D721Med (cell line): ENCODE measurements at regions not wholly inside any gene's neighbourhood (a gene's known extent, or its start where the extent isn't known, plus 50 kb on each side); places are given as distances from the start of the nearest gene placed in this dataset.

Experiments
- DNase-seq: peaks from one replicate; pipeline ENCODE4 v3.0.0; 2011; ENCODE audit warnings: low spot score; ENCODE audit not compliant: insufficient read length
- FAIRE-seq: peaks from 2 replicates; lab custom pipeline; 2011; peaks lifted over from hg19 to GRCh38; lab: Jason Lieb, UNC
- CTCF ChIP-seq: IDR thresholded peaks from 2 replicates; pipeline ENCODE4 v1.5.1; 2012; ENCODE audit warnings: mild to moderate bottlenecking, control low read depth; ENCODE audit not compliant: insufficient read depth; ENCODE audit errors: missing control alignments

DNA sequence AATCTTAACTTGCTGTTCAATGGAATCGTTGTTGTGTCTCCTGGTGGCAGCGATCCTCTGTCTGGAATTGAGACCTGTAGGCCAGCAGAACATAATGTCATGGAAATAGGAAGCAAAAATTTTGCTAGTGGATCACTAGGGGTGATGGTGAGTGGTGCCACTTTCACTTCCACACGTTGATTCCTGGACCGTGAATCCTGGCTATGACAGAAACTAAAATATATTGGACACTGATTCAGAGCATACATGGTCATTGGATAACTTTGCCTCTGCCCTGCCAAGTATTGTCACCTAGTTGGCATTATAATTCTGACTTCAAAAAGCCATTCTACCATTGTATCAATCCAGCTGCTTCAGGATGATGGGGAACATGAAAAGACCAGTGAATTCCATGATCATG is 353.2 kb downstream of the IRX1 start:
- DNase-seq (no peak), FAIRE-seq (no peak)
- no peak for TF ChIP-seq CTCF

GRCh38 chr5:3954199-3954598 is 358.6 kb downstream of the IRX1 start:
- no peak for TF ChIP-seq CTCF
- no peak for FAIRE-seq
- no peak for DNase-seq

- FAIRE-seq = no peak
- no peak for TF ChIP-seq CTCF
- DNase-seq = no peak
Observed at GRCh38 chr5:3954633-3955032, 359.0 kb downstream of the IRX1 start.

DNA sequence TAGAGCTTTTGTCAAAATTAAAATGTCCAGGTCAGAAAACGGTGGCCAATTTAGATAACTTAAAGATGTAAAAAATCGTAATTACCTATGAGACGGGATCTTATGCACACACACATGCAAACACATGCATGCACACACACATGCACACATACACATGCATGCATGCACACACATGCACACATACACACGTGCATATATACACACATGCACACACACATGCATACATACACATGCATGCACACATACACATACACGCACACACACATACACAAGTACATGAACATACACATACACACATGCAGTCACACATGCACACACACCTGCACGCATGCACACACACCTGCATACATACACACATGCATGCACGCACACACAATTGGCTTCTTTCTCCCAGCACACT is 362.0 kb downstream of the IRX1 start:
- no peak for FAIRE-seq
- no peak for TF ChIP-seq CTCF
- no peak for DNase-seq

DNA sequence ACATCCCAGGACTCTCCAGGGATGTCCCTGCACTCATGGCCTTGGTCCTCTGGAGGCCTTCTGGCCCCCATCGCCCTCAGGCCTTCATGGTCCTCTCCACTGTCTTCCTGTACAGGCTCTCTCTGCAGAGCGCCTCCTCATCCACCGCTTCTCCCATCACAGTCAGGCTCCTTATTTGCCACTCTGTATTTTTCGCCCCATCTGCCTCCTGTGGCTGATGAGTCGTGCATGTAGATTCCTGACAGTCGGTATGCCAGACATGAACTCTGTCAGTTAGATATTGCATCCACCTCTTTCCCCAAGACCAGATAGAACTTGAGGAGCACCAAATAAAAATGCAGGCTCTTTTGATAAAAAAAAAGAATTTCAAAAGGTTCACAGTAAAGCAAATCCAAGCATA is 362.8 kb downstream of the IRX1 start:
- DNase-seq (no peak), FAIRE-seq (no peak)
- TF ChIP-seq CTCF = no peak

GRCh38 chr5:3962113-3962512 is 366.5 kb downstream of the IRX1 start:
- FAIRE-seq = no peak
- no peak for TF ChIP-seq CTCF
- no peak for DNase-seq

GRCh38 chr5:3963652-3964051 is 368.0 kb downstream of the IRX1 start:
- no peak for DNase-seq
- FAIRE-seq = no peak
- no peak for TF ChIP-seq CTCF
